Skeletal muscle cell (primary cell): ENCODE measurements at regions not wholly inside any gene's neighbourhood (a gene's known extent, or its start where the extent isn't known, plus 50 kb on each side); places are given as distances from the start of the nearest gene placed in this dataset.
"Not testable (repeated sequence)": the region's sequence is repeated elsewhere in the genome, so short reads cannot be mapped to it uniquely, and the experiment has no call there.

Experiments used
- DNase-seq: peaks from one replicate; pipeline ENCODE4 v3.0.0-alpha.2; 2010; ENCODE audit warnings: low read depth
- H3K4me3 ChIP-seq: 2 replicates; pipeline ENCODE4 v1.5.1; 2011; ENCODE audit warnings: low read depth, mild to moderate bottlenecking, control low read depth, low read length, moderate library complexity

- no peak for DNase-seq
- H3K4me3 ChIP-seq: no peak overlapping the region
Observed at GRCh38 chr1:164417016-164417704, 141.8 kb upstream of the PBX1 start.

GRCh38 chr1:164423136-164423535 is 135.8 kb upstream of the PBX1 start:
- no peak overlapping the region for H3K4me3 ChIP-seq
- no peak for DNase-seq

DNA sequence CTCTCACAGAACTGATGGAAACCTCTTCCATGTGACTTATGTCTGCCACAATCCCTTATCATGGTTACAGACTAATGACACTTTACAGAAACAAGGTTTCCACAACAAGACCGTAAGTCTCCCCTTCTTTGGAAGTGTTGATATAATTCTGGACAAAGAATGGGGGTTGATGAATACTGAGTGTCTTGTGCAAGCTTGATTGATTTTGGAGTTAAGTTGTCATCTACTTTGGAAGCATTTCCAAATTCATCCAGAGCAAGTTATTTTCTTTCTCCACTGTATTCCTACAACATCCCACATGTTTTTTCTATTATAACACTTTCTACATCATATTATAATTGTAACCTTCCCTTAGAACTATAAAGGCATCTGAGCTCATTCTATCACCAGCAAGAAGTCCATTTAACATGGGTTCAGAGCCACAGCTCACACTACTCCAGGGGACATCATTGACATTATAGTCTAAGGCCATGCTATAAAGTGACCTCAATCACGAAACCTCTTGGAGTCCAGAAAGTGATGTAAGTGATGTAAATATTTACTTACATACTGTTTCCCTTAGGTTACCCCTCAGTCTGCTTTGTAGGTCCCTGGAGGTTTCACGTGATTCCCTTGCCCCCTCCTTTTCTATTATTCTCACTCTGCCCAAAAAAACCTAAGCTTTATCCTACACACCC is 125.7 kb upstream of the PBX1 start:
- no peak for DNase-seq
- no peak overlapping the region for H3K4me3 ChIP-seq

DNA sequence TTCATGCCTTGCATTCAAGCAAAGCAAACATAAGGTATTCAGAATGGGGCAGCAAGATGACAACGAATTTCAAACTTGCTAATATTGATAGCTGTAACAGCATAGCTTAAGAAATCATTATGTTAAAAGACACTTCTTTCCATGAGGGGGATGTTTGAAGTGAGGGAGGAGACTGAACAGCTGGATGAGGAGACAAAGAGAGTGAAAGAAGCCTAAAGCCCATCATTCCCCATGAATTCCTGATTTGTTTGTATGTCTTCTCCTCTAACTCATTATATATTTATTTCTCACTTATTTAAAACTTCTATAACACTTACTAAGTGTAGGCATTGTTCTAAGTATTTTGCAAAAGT is 125.2 kb upstream of the PBX1 start:
- no peak for DNase-seq
- H3K4me3 ChIP-seq: no peak overlapping the region

- H3K4me3 ChIP-seq: no peak overlapping the region
- DNase-seq: no peak
Observed at GRCh38 chr1:164440232-164440631, 118.8 kb upstream of the PBX1 start.

GRCh38 chr1:164443166-164443565 is 115.8 kb upstream of the PBX1 start:
- H3K4me3 ChIP-seq: no peak overlapping the region
- DNase-seq: no peak

GRCh38 chr1:164443836-164444235 is 115.1 kb upstream of the PBX1 start:
- DNase-seq: no peak
- H3K4me3 ChIP-seq: no peak overlapping the region

GRCh38 chr1:164446020-164446419 is 113.0 kb upstream of the PBX1 start:
- H3K4me3 ChIP-seq: no peak overlapping the region
- no peak for DNase-seq

GRCh38 chr1:164452549-164452948 is 106.4 kb upstream of the PBX1 start:
- no peak for DNase-seq
- H3K4me3 ChIP-seq: no peak overlapping the region

GRCh38 chr1:164456272-164456671 is 102.7 kb upstream of the PBX1 start:
- no peak overlapping the region for H3K4me3 ChIP-seq
- DNase-seq: no peak

- not testable (repeated sequence) for DNase-seq, H3K4me3 ChIP-seq
Observed at GRCh38 chr1:164459176-164459575, 99.8 kb upstream of the PBX1 start.

DNA sequence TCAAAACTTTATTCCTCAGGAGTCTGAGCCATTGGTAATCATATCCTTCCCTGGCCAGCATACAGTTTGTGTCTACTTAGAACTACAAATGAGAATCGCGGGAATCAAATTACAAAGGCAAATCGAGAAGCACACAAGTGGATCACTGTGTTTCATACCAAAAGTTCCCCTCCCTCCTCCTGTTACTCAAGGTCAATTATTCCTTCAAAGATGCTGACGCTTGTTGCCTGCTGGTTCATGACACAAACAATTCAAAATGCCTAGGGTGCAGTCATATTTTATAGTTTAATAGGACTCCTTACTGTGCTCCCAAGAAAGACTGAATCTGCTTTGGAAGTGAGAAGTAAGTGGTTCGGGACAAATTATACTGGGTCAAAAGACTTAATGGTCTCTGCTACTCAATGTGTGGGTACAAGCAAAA is 93.0 kb upstream of the PBX1 start:
- DNase-seq: no peak
- no peak overlapping the region for H3K4me3 ChIP-seq

DNA sequence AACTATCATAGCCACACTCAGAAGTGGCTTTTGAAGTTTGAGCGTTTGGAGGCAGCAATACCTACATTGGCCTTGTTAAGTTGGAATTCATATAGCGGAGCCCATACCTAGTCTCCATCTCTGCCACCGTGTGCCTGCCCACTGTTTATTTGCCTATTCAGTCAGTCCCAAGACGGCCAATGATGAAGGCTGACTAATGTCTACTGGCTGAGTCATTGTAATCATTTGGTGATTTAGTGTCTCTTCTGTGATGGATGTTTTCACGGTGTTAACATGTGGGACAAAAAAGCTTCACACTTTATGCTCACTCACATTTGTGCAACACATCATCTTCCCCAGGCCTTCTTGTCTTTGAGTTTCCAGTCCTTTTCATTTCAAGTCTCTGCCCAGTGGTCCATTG is 92.6 kb upstream of the PBX1 start:
- no peak for DNase-seq
- H3K4me3 ChIP-seq: no peak overlapping the region

- DNase-seq: no peak
- no peak overlapping the region for H3K4me3 ChIP-seq
Observed at GRCh38 chr1:164470996-164471395, 88.0 kb upstream of the PBX1 start.

DNA sequence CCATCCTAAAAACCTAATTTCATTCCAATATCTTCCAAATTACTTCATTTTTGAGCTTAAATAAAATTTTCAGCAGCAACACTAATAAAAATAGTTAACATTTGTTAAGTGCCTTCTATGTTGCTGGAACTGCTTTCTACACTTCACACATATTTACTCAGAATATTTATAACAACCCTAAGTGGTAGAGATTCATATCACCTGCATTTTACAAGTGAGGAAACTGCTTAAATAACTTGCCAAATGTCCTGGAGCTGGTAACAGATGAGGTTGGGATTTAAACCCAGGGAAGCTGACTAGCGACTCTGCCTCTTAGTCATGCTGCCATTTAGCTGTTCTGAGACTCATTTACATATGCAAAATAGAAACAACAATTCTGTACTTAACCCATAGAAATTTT is 86.1 kb upstream of the PBX1 start:
- no peak for DNase-seq
- H3K4me3 ChIP-seq: no peak overlapping the region

GRCh38 chr1:164473544-164473943 is 85.4 kb upstream of the PBX1 start:
- DNase-seq: no peak
- no peak overlapping the region for H3K4me3 ChIP-seq

- H3K4me3 ChIP-seq: no peak overlapping the region
- DNase-seq: no peak
Observed at GRCh38 chr1:164475834-164476233, 83.2 kb upstream of the PBX1 start.

DNA sequence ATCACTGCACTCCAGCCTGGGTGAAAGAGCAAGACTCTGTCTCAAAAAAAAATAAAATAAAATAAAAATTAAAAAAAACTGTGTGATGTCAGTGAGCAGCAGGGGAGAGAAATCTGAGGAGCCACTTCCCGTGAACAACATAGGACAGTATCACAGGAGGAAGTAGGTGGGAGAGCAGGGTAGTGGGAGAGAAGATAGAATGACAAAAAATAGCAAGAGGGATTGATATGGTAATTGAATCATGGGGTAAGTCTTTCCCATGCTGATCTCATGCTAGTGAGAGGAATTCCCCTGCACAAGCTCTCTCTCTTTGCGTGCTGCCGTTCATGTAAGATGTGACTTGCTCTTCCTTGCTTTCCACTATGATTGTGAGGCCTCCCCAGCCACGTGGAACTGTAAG is 81.6 kb upstream of the PBX1 start:
- no peak for DNase-seq
- no peak overlapping the region for H3K4me3 ChIP-seq

DNA sequence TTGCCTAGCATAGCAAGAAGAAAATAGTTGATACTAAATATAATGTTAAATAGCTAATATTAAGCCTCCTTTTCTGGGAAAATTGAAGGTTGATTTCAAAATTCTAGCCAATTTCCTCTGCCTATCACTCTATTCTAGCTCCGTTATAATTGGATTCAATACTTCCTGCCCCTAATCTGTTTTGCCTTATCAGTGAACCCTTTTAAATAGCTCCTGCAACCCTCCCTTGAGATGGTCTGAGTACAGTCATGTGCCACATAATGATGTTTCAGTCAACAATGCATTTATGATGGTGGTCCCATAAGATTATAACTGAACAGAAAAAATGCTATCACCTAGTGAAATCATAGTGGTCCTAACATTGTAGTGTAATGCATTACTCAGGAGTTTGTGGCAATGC is 79.7 kb upstream of the PBX1 start:
- no peak for DNase-seq
- no peak overlapping the region for H3K4me3 ChIP-seq

DNA sequence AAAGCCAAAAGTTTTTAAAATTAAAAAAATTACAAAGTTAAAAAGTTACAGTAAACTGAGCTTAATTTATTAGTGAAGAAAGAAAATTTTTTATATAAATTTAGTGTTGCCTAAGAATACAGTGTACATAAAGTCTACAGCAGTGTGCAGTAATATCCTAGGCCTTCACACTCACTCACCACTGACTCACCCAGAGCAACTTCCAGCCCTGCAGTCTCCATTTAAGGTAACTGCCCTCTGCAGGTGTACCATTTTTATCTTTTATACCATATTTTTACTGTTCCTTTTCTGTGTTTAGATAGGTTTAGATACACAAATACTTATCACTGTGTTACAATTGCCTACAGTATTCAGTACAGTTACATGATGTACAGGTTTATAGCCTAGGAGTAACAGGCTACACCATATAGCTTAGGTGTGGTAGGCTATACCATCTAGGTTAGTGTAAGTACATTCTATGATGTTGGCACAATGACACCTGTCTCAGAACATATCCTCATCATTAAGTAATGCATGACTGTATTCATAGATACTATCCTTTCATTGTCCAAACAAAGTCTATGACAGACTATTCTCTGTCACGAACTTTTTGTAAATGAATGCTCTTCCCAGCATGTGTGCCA is 78.6 kb upstream of the PBX1 start:
- no peak overlapping the region for H3K4me3 ChIP-seq
- no peak for DNase-seq

DNA sequence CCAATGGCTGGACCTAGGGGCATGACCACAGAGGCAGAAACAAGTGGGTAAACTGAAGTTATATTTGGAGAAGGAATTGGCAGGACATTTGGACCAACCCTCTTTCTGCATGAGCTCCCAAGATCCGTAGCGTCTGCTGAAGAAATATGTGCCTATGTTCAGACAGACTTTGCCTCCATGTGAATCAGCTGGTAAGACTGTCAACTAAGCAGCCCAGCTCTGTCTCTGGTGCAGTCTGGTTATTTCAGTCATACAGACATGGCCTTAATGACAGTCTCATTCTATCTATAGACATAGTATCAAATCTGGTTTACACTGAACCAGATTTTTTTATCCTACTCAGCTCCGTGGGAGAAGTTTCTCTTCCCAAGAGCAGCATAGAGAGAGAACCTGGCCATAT is 63.1 kb upstream of the PBX1 start:
- DNase-seq: no peak
- H3K4me3 ChIP-seq: no peak overlapping the region
